Prostate gland (tissue), 2 donors: ENCODE measurements at regions not wholly inside any gene's neighbourhood (a gene's known extent, or its start where the extent isn't known, plus 50 kb on each side); places are given as distances from the start of the nearest gene placed in this dataset.

Source experiments
- DNase-seq: peaks from one replicate; pipeline ENCODE4 v3.0.0-alpha.2; 2019; ENCODE audit warnings: low spot score
- H3K27ac ChIP-seq, 2 donors: fragments of 200-600 bp; sonication (generic); 2 replicates each; pipeline ENCODE4 v1.5.1; 2017 to 2019
- H3K27me3 ChIP-seq: fragments of 200-600 bp; sonication (generic); replicated peaks from 2 replicates; pipeline ENCODE4 v1.5.1; 2019; ENCODE audit not compliant: insufficient read depth
- H3K36me3 ChIP-seq, 2 donors: fragments of 200-600 bp; sonication (generic); 1 replicate in 1 of 2; 2 replicates in 1 of 2; pipeline versions ENCODE4 v1.5.1 to v1.8.1; 2017 to 2019
- H3K4me1 ChIP-seq: fragments of 200-600 bp; sonication (generic); replicated peaks from 2 replicates; pipeline ENCODE4 v1.5.1; 2019
- H3K4me3 ChIP-seq, 2 donors: fragments of 200-600 bp; sonication (generic); 2 replicates each; pipeline ENCODE4 v1.5.1; 2017 to 2019
- H3K9me3 ChIP-seq: fragments of 200-600 bp; sonication (generic); 2 replicates; pipeline ENCODE4 v1.5.1; 2017
- POLR2A ChIP-seq: fragments of 450-650 bp; IDR thresholded peaks from one replicate; pipeline ENCODE4 v1.6.1; 2016; ENCODE audit warnings: antibody characterized with exemption, mild to moderate bottlenecking
- POLR2AphosphoS5 ChIP-seq: sonication (generic); formaldehyde crosslinking; IDR thresholded peaks from one replicate; pipeline ENCODE4 v1.6.1; 2017; ENCODE audit warnings: antibody characterized with exemption
- WGBS: methylation state at CpG from one replicate; pipeline ENCODE4 v1.1.5; 2018; 5-methylcytosine and 5-hydroxymethylcytosine counted together
- intact Hi-C: fragments of 100-400 bp; cut with DNase I; formaldehyde crosslinking; loops from one replicate; pipeline ENCODE4 v1.14.2; 2022
- TF ChIP-seq, protein P1 (sequence below), 4 experiments: fragments of 200-600 bp in 2 of 4; fragments of 450-650 bp in 2 of 4; sonication (generic) in 2 of 4; IDR thresholded peaks; 1 replicate in 3 of 4; 2 replicates in 1 of 4; pipeline ENCODE4 v1.5.1; 2016 to 2019; ENCODE audit warnings: antibody characterized with exemption in 4 of 4, mild to moderate bottlenecking in 2 of 4, moderate library complexity in 2 of 4

DNA sequence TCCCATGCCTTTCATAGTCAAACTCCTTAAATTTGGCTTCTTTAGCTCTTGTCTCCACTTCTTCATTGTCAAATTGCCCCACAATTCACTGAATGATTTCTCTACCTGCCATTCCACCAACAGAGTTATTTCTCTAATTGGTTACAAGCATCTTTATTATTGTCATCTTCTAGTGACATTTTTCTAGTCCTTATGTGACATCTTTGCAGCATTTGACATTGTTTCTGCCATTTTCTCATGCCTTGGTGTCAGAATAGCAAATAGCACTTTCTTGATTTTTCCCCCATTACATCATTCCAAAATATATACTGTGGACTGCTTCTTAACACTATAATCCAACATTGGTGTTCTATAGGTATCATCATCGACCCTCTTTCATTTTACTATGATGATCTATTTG lies 137.7 kb upstream of the HDDC2 start:
- H3K36me3 ChIP-seq, result no peaks in the 10 kb centered on the region
- WGBS, result 100% methylated on average over 1 of the region's 1 CpG
- TF ChIP-seq POLR2AphosphoS5 (no peak), POLR2A (no peak)
- TF ChIP-seq, protein P1, sequence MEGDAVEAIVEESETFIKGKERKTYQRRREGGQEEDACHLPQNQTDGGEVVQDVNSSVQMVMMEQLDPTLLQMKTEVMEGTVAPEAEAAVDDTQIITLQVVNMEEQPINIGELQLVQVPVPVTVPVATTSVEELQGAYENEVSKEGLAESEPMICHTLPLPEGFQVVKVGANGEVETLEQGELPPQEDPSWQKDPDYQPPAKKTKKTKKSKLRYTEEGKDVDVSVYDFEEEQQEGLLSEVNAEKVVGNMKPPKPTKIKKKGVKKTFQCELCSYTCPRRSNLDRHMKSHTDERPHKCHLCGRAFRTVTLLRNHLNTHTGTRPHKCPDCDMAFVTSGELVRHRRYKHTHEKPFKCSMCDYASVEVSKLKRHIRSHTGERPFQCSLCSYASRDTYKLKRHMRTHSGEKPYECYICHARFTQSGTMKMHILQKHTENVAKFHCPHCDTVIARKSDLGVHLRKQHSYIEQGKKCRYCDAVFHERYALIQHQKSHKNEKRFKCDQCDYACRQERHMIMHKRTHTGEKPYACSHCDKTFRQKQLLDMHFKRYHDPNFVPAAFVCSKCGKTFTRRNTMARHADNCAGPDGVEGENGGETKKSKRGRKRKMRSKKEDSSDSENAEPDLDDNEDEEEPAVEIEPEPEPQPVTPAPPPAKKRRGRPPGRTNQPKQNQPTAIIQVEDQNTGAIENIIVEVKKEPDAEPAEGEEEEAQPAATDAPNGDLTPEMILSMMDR (IDR thresholded peaks at IDR 0.05), result no peak
- peaks cover 2% of the 10 kb centered on the region for H3K27me3 ChIP-seq
- no peaks in the 10 kb centered on the region for H3K9me3 ChIP-seq
- H3K27ac ChIP-seq, result no peak overlapping the region
- no peak overlapping the region for H3K4me3 ChIP-seq
- intact Hi-C loops, result no loop called here
- no peak for DNase-seq
- no peaks in the 10 kb centered on the region for H3K4me1 ChIP-seq

DNA sequence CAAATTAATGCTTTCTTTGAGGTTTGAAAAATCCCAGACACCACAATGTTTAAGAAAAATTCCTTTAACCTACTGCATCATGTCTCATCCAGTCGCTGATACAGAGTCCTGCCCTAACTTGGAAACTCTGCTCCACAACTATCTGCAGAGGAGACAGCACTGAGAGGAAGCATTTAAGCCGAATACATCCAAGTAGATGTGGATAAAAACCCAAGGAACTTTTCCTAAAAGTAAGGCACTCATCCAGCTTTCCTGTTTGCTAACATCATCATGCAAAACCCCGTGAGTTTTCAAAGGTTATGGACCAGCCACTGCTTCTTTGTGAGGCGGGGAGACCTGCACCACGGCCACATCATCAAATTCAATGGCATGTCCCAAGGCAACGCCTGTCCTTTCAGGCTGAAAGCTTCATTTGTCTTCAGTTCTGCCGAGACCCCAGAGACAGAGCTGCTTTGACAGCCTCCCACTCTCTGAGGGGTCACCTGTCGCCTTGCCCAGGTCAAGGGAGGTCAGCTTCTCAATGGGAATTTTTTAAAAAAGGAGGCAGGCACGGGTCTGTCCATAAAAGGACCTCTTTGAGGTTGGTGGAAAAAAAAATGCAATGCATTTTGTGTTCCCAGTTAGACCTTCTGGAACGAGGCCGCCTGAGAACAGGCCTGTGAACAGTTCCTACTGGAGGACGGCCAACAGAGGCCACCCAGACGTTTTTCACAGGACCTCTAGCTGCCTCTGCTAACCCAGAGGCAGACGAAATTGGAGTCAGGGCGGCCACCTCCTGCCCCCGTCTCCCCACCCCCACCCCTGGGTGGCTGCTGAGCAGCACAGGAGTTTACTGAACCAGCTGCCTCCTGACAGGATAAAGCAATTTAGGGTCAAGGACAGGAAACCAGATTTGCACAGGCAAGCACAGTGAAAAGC lies 142.5 kb upstream of the HDDC2 start:
- intact Hi-C loops, result no loop called here
- 44% methylated on average over 16 of the region's 16 CpGs for WGBS
- H3K36me3 ChIP-seq, result no peaks in the 10 kb centered on the region
- no peak overlapping the region for H3K27ac ChIP-seq
- no peaks in the 10 kb centered on the region for H3K9me3 ChIP-seq
- no peak overlapping the region for H3K4me3 ChIP-seq
- H3K4me1 ChIP-seq, result no peaks in the 10 kb centered on the region
- no peaks in the 10 kb centered on the region for H3K27me3 ChIP-seq
- DNase-seq, result no peak
- TF ChIP-seq POLR2AphosphoS5, result no peak
- TF ChIP-seq POLR2A, result no peak
- TF ChIP-seq, protein P1 (IDR thresholded peaks at IDR 0.05), result no peak

DNA sequence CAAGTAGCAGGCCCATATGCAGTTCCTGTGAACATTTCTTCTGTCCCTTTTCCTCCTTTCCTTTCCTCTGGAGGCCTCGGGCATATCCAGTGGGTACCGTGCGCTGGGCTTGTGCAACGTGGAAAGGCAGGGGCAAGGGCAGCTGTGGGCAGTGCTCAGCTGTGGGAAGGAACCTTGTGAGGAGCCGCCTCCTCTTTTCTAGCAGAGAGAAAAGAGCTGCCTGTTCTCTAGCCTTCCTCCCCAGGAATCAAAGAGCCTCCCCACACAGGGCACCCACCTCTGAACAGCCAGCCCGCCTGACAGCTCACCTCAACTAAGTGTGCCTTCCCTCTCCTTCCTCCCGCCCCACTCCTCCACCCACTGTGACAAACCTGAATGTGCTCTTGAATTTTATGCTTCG lies 143.3 kb upstream of the HDDC2 start:
- intact Hi-C loops, result no loop called here
- H3K27me3 ChIP-seq, result no peaks in the 10 kb centered on the region
- 80% methylated on average over 8 of the region's 8 CpGs for WGBS
- TF ChIP-seq POLR2A (no peak), POLR2AphosphoS5 (no peak)
- TF ChIP-seq, protein P1 (IDR thresholded peaks at IDR 0.05), result no peak
- H3K4me3 ChIP-seq, result no peak overlapping the region
- no peaks in the 10 kb centered on the region for H3K36me3 ChIP-seq
- no peaks in the 10 kb centered on the region for H3K9me3 ChIP-seq
- no peaks in the 10 kb centered on the region for H3K4me1 ChIP-seq
- no peak for DNase-seq
- no peak overlapping the region for H3K27ac ChIP-seq

DNA sequence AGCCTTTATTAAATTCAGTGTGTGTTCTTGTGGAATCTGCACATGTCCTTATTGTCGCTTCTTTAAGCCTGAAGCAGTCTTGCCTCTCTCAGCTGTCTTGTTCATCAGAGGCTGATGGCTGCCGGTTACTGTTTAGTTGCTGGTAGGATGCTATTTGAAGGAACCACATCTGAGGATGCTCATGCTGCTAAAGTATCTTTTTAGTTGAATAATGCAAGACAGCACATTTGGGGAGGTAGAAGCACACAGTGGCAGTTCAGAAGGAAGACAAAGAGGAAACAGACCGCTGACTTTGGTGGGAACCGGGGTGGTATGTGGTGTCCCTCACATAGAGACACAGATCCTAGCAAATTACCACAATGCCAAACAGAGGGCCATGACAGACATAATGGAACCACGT lies 144.2 kb upstream of the HDDC2 start:
- no peaks in the 10 kb centered on the region for H3K4me1 ChIP-seq
- H3K27me3 ChIP-seq, result no peaks in the 10 kb centered on the region
- TF ChIP-seq, protein P1 (IDR thresholded peaks at IDR 0.05), result no peak
- WGBS, result 71% methylated on average over 5 of the region's 5 CpGs
- no peak for DNase-seq
- no peaks in the 10 kb centered on the region for H3K36me3 ChIP-seq
- intact Hi-C loops, result no loop called here
- H3K9me3 ChIP-seq, result no peaks in the 10 kb centered on the region
- no peak overlapping the region for H3K27ac ChIP-seq
- no peak overlapping the region for H3K4me3 ChIP-seq

DNA sequence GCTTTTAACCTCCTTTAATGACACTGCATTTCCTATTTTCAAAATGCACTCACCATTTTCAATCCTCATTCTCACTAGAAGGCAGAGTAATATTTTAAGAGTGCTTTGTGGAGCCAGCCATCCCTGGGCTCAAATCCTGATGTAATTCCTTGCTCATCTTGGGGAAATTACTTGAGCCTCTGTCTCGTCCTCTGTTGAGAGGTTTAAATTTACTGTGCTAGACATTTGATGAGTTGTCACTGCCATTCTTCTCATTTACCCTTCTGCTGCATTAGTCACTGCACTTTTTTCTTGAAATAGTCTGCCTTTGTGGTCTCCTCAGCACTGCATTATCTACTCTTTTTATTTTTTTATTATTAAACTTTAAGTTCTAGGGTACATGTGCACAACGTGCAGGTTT lies 150.0 kb upstream of the HDDC2 start:
- no peak overlapping the region for H3K4me3 ChIP-seq
- TF ChIP-seq, protein P1 (IDR thresholded peaks at IDR 0.05), result no peak
- TF ChIP-seq POLR2A (no peak), POLR2AphosphoS5 (no peak)
- no peak for DNase-seq
- H3K9me3 ChIP-seq, result no peaks in the 10 kb centered on the region
- no peaks in the 10 kb centered on the region for H3K27me3 ChIP-seq
- intact Hi-C loops, result no loop called here
- H3K36me3 ChIP-seq, result no peaks in the 10 kb centered on the region
- WGBS, result 41% methylated on average over 2 of the region's 2 CpGs
- no peaks in the 10 kb centered on the region for H3K4me1 ChIP-seq
- H3K27ac ChIP-seq, result no peak overlapping the region
